ENCODE measurements at regions not wholly inside any gene's neighbourhood (a gene's known extent, or its start where the extent isn't known, plus 50 kb on each side); places are given as distances from the start of the nearest gene placed in this dataset.

- H3K79me1 ChIP-seq (ENCODE audit: low read length): no peaks in the 10 kb centered on the region
- no peak overlapping the region for H4K5ac ChIP-seq (ENCODE audit: low read length)
- no peak overlapping the region for H3K4ac ChIP-seq (ENCODE audit: low read depth, low read length)
- no peak overlapping the region for H3K4me3 ChIP-seq (ENCODE audit: low read length)
- no peak for DNase-seq
- no peak overlapping the region for H3K56ac ChIP-seq (ENCODE audit: low read length)
- H2BK120ac ChIP-seq (ENCODE audit: low read depth, low read length): no peak overlapping the region
- H3K27ac ChIP-seq (ENCODE audit: low read depth, low read length): no peak overlapping the region
- H3K36me3 ChIP-seq (ENCODE audit: control insufficient read depth, insufficient read depth, low read length): no peaks in the 10 kb centered on the region
- H2AK5ac ChIP-seq (ENCODE audit: low read length): no peak overlapping the region
- no CpG with 5 or more reads among the region's 3 CpGs for WGBS (ENCODE audit: extremely low coverage, insufficient coverage, low lambda C conversion rate)
- no peak overlapping the region for H2BK15ac ChIP-seq (replicated peaks; ENCODE audit: low read depth)
- H3K18ac ChIP-seq (ENCODE audit: low read length): no peak overlapping the region
- no peak overlapping the region for H3K4me2 ChIP-seq (ENCODE audit: low read length)
- H3K23ac ChIP-seq (ENCODE audit: low read length): no peak overlapping the region
- no peaks in the 10 kb centered on the region for H3K27me3 ChIP-seq (ENCODE audit: insufficient read depth, low read length, poor library complexity)
- H3K79me2 ChIP-seq (ENCODE audit: control insufficient read depth, insufficient read depth, low read length): no peaks in the 10 kb centered on the region
- H3K9ac ChIP-seq (ENCODE audit: low read length): no peak overlapping the region
- H3K4me1 ChIP-seq (ENCODE audit: control insufficient read depth, low read depth, low read length): no peaks in the 10 kb centered on the region
- no peak overlapping the region for H4K8ac ChIP-seq (ENCODE audit: low read depth, low read length)
- no peak overlapping the region for H2BK5ac ChIP-seq (ENCODE audit: low read length)
These were observed 389.1 kb upstream of the COBL start for GRCh38 chr7:51705701-51706100.

GRCh38 chr7:51702673-51703072 lies 386.1 kb upstream of the COBL start:
- Histone ChIP-seq H3K4me2 (ENCODE audit: low read length) (no peak overlapping the region), H3K27ac (ENCODE audit: low read depth, low read length) (no peak overlapping the region), H3K23ac (ENCODE audit: low read length) (no peak overlapping the region), H2AK5ac (ENCODE audit: low read length) (no peak overlapping the region), H3K79me2 (ENCODE audit: control insufficient read depth, insufficient read depth, low read length) (no peaks in the 10 kb centered on the region), H3K4ac (ENCODE audit: low read depth, low read length) (no peak overlapping the region), H3K27me3 (ENCODE audit: insufficient read depth, low read length, poor library complexity) (no peaks in the 10 kb centered on the region), H3K4me3 (ENCODE audit: low read length) (no peak overlapping the region), H3K36me3 (ENCODE audit: control insufficient read depth, insufficient read depth, low read length) (no peaks in the 10 kb centered on the region), H2BK5ac (ENCODE audit: low read length) (no peak overlapping the region), H2BK15ac (replicated peaks; ENCODE audit: low read depth) (no peak overlapping the region), H3K79me1 (ENCODE audit: low read length) (no peaks in the 10 kb centered on the region), H4K8ac (ENCODE audit: low read depth, low read length) (no peak overlapping the region), H3K56ac (ENCODE audit: low read length) (no peak overlapping the region), H3K18ac (ENCODE audit: low read length) (no peak overlapping the region), H3K4me1 (ENCODE audit: control insufficient read depth, low read depth, low read length) (no peaks in the 10 kb centered on the region), H3K9ac (ENCODE audit: low read length) (no peak overlapping the region), H4K5ac (ENCODE audit: low read length) (no peak overlapping the region), H2BK120ac (ENCODE audit: low read depth, low read length) (no peak overlapping the region)
- no CpG with 5 or more reads among the region's 3 CpGs for WGBS (ENCODE audit: extremely low coverage, insufficient coverage, low lambda C conversion rate)
- DNase-seq: no peak

- Histone ChIP-seq H3K23ac (ENCODE audit: low read length) (no peak overlapping the region), H2BK5ac (ENCODE audit: low read length) (no peak overlapping the region), H2AK5ac (ENCODE audit: low read length) (no peak overlapping the region), H3K27ac (ENCODE audit: low read depth, low read length) (no peak overlapping the region), H4K5ac (ENCODE audit: low read length) (no peak overlapping the region), H2BK15ac (replicated peaks; ENCODE audit: low read depth) (no peak overlapping the region), H3K4me2 (ENCODE audit: low read length) (no peak overlapping the region), H4K8ac (ENCODE audit: low read depth, low read length) (no peak overlapping the region), H3K9ac (ENCODE audit: low read length) (no peak overlapping the region), H3K4me1 (ENCODE audit: control insufficient read depth, low read depth, low read length) (no peaks in the 10 kb centered on the region), H3K56ac (ENCODE audit: low read length) (no peak overlapping the region), H3K36me3 (ENCODE audit: control insufficient read depth, insufficient read depth, low read length) (no peaks in the 10 kb centered on the region), H3K79me2 (ENCODE audit: control insufficient read depth, insufficient read depth, low read length) (no peaks in the 10 kb centered on the region), H3K18ac (ENCODE audit: low read length) (no peak overlapping the region), H3K4ac (ENCODE audit: low read depth, low read length) (no peak overlapping the region), H2BK120ac (ENCODE audit: low read depth, low read length) (no peak overlapping the region), H3K4me3 (ENCODE audit: low read length) (no peak overlapping the region), H3K79me1 (ENCODE audit: low read length) (no peaks in the 10 kb centered on the region), H3K27me3 (ENCODE audit: insufficient read depth, low read length, poor library complexity) (no peaks in the 10 kb centered on the region)
- DNase-seq: no peak
- 100% methylated on average over 1 of the region's 2 CpGs for WGBS (ENCODE audit: extremely low coverage, insufficient coverage, low lambda C conversion rate)
These were observed 385.3 kb upstream of the COBL start for GRCh38 chr7:51701935-51702334.

- no peak overlapping the region for H2BK120ac ChIP-seq (ENCODE audit: low read depth, low read length)
- no peak overlapping the region for H3K4ac ChIP-seq (ENCODE audit: low read depth, low read length)
- H3K4me2 ChIP-seq (ENCODE audit: low read length): no peak overlapping the region
- H3K79me1 ChIP-seq (ENCODE audit: low read length): no peaks in the 10 kb centered on the region
- no peak overlapping the region for H3K9ac ChIP-seq (ENCODE audit: low read length)
- no peaks in the 10 kb centered on the region for H3K27me3 ChIP-seq (ENCODE audit: insufficient read depth, low read length, poor library complexity)
- H3K56ac ChIP-seq (ENCODE audit: low read length): no peak overlapping the region
- no peak overlapping the region for H4K8ac ChIP-seq (ENCODE audit: low read depth, low read length)
- H2AK5ac ChIP-seq (ENCODE audit: low read length): no peak overlapping the region
- H2BK5ac ChIP-seq (ENCODE audit: low read length): no peak overlapping the region
- H3K27ac ChIP-seq (ENCODE audit: low read depth, low read length): no peak overlapping the region
- H3K79me2 ChIP-seq (ENCODE audit: control insufficient read depth, insufficient read depth, low read length): no peaks in the 10 kb centered on the region
- no peak overlapping the region for H3K18ac ChIP-seq (ENCODE audit: low read length)
- no peak overlapping the region for H3K23ac ChIP-seq (ENCODE audit: low read length)
- H3K36me3 ChIP-seq (ENCODE audit: control insufficient read depth, insufficient read depth, low read length): no peaks in the 10 kb centered on the region
- H4K5ac ChIP-seq (ENCODE audit: low read length): no peak overlapping the region
- WGBS (ENCODE audit: extremely low coverage, insufficient coverage, low lambda C conversion rate): no CpG with 5 or more reads among the region's 3 CpGs
- H3K4me1 ChIP-seq (ENCODE audit: control insufficient read depth, low read depth, low read length): no peaks in the 10 kb centered on the region
- no peak for DNase-seq
- no peak overlapping the region for H2BK15ac ChIP-seq (replicated peaks; ENCODE audit: low read depth)
- H3K4me3 ChIP-seq (ENCODE audit: low read length): no peak overlapping the region
These were observed 384.1 kb upstream of the COBL start for GRCh38 chr7:51700593-51701215.

- Histone ChIP-seq H2BK5ac (ENCODE audit: low read length) (no peak overlapping the region), H3K9ac (ENCODE audit: low read length) (no peak overlapping the region), H4K5ac (ENCODE audit: low read length) (no peak overlapping the region), H3K27ac (ENCODE audit: low read depth, low read length) (no peak overlapping the region), H3K56ac (ENCODE audit: low read length) (no peak overlapping the region), H3K4me3 (ENCODE audit: low read length) (no peak overlapping the region), H2AK5ac (ENCODE audit: low read length) (no peak overlapping the region), H3K18ac (ENCODE audit: low read length) (no peak overlapping the region), H4K8ac (ENCODE audit: low read depth, low read length) (no peak overlapping the region), H3K23ac (ENCODE audit: low read length) (no peak overlapping the region), H2BK120ac (ENCODE audit: low read depth, low read length) (no peak overlapping the region), H3K4me1 (ENCODE audit: control insufficient read depth, low read depth, low read length) (no peaks in the 10 kb centered on the region), H3K4me2 (ENCODE audit: low read length) (no peak overlapping the region), H3K79me1 (ENCODE audit: low read length) (no peaks in the 10 kb centered on the region), H3K79me2 (ENCODE audit: control insufficient read depth, insufficient read depth, low read length) (no peaks in the 10 kb centered on the region), H3K36me3 (ENCODE audit: control insufficient read depth, insufficient read depth, low read length) (no peaks in the 10 kb centered on the region), H3K27me3 (ENCODE audit: insufficient read depth, low read length, poor library complexity) (no peaks in the 10 kb centered on the region), H3K4ac (ENCODE audit: low read depth, low read length) (no peak overlapping the region), H2BK15ac (replicated peaks; ENCODE audit: low read depth) (no peak overlapping the region)
- WGBS (ENCODE audit: extremely low coverage, insufficient coverage, low lambda C conversion rate): no CpG with 5 or more reads among the region's 5 CpGs
- no peak for DNase-seq
These were observed 376.6 kb upstream of the COBL start for GRCh38 chr7:51693258-51693657.

GRCh38 chr7:51689547-51689946 lies 372.9 kb upstream of the COBL start:
- no CpG with 5 or more reads among the region's 3 CpGs for WGBS (ENCODE audit: extremely low coverage, insufficient coverage, low lambda C conversion rate)
- H3K36me3 ChIP-seq (ENCODE audit: control insufficient read depth, insufficient read depth, low read length): no peaks in the 10 kb centered on the region
- no peak overlapping the region for H3K9ac ChIP-seq (ENCODE audit: low read length)
- no peak overlapping the region for H2AK5ac ChIP-seq (ENCODE audit: low read length)
- H2BK120ac ChIP-seq (ENCODE audit: low read depth, low read length): no peak overlapping the region
- no peaks in the 10 kb centered on the region for H3K79me1 ChIP-seq (ENCODE audit: low read length)
- H2BK15ac ChIP-seq (replicated peaks; ENCODE audit: low read depth): no peak overlapping the region
- H3K4me1 ChIP-seq (ENCODE audit: control insufficient read depth, low read depth, low read length): no peaks in the 10 kb centered on the region
- H3K18ac ChIP-seq (ENCODE audit: low read length): no peak overlapping the region
- no peak overlapping the region for H4K8ac ChIP-seq (ENCODE audit: low read depth, low read length)
- H3K23ac ChIP-seq (ENCODE audit: low read length): no peak overlapping the region
- H3K56ac ChIP-seq (ENCODE audit: low read length): no peak overlapping the region
- no peak overlapping the region for H3K4ac ChIP-seq (ENCODE audit: low read depth, low read length)
- no peak overlapping the region for H3K27ac ChIP-seq (ENCODE audit: low read depth, low read length)
- no peak overlapping the region for H3K4me2 ChIP-seq (ENCODE audit: low read length)
- H3K27me3 ChIP-seq (ENCODE audit: insufficient read depth, low read length, poor library complexity): no peaks in the 10 kb centered on the region
- no peak overlapping the region for H3K4me3 ChIP-seq (ENCODE audit: low read length)
- H2BK5ac ChIP-seq (ENCODE audit: low read length): no peak overlapping the region
- DNase-seq: no peak
- H3K79me2 ChIP-seq (ENCODE audit: control insufficient read depth, insufficient read depth, low read length): no peaks in the 10 kb centered on the region
- H4K5ac ChIP-seq (ENCODE audit: low read length): no peak overlapping the region
